Panc1 (cell line): ENCODE measurements at regions not wholly inside any gene's neighbourhood (a gene's known extent, or its start where the extent isn't known, plus 50 kb on each side); places are given as distances from the start of the nearest gene placed in this dataset.

ENCODE experiments used
- ATAC-seq: fragments of 200-7000 bp; cut with Tn5 transposase; 2 replicates; pipeline ENCODE4 v1.9.1; 2020; ENCODE audit warnings: mild to moderate bottlenecking, moderate library complexity
- BruUV-seq: library from RNA; stranded (reverse); fragments of 400-500 nt; replicated peaks from 2 replicates; lab custom pipeline; 2021; lab: Mats Ljungman, UMichigan
- CTCF ChIA-PET: fragments of 300-600 bp; sonication (Branson Sonifier 250); formaldehyde crosslinking; loops from one replicate; lab custom pipeline; 2022; ENCODE audit warnings: antibody characterized with exemption; lab: Charles Lee
- POLR2A ChIA-PET: fragments of 300-600 bp; sonication (Branson Sonifier 250); formaldehyde crosslinking; loops from one replicate; lab custom pipeline; 2022; ENCODE audit warnings: antibody characterized with exemption; lab: Charles Lee
- DNase-seq: peaks from one replicate; pipeline ENCODE4 v3.0.0-alpha.2; 2010; ENCODE audit warnings: low read depth, low spot score
- H3K27ac ChIP-seq: 2 replicates; pipeline ENCODE4 v1.5.1; 2011; ENCODE audit warnings: mild to moderate bottlenecking, low read length, inconsistent platforms
- H3K27me3 ChIP-seq: fragments of 200-500 bp; sonication (Bioruptor generic); 2 replicates; pipeline ENCODE4 v1.6.0; 2014; ENCODE audit warnings: low read length, inconsistent platforms; ENCODE audit not compliant: control insufficient read depth, insufficient read depth
- H3K36me3 ChIP-seq: fragments of 200-500 bp; sonication (Bioruptor generic); 2 replicates; pipeline ENCODE4 v1.5.1; 2014; ENCODE audit warnings: inconsistent platforms, mild to moderate bottlenecking, low read length, moderate library complexity; ENCODE audit not compliant: control insufficient read depth, insufficient read depth
- H3K4me1 ChIP-seq: 2 replicates; pipeline ENCODE4 v1.5.1; 2011; ENCODE audit warnings: inconsistent platforms, mild to moderate bottlenecking, low read length, moderate library complexity; ENCODE audit not compliant: control insufficient read depth, insufficient read depth
- H3K4me3 ChIP-seq, 2 experiments: 2 replicates each; pipeline ENCODE4 v1.5.1; 2011 to 2012; ENCODE audit warnings: low read depth in 2 of 2, low read length in 2 of 2, mild to moderate bottlenecking in 2 of 2, inconsistent platforms in 1 of 2, moderate library complexity in 1 of 2
- H3K9me3 ChIP-seq: fragments of 200-500 bp; sonication (Bioruptor generic); 2 replicates; pipeline ENCODE4 v1.5.1; 2014; ENCODE audit warnings: low read depth, mild to moderate bottlenecking, inconsistent platforms, low read length, moderate library complexity; ENCODE audit not compliant: control insufficient read depth, insufficient read depth
- POLR2AphosphoS5 ChIP-seq: IDR thresholded peaks from 2 replicates; pipeline ENCODE4 v1.6.1; 2012; ENCODE audit warnings: mild to moderate bottlenecking, low read depth, low read length, moderate library complexity
- SIN3A ChIP-seq: IDR thresholded peaks from 2 replicates; pipeline ENCODE4 v1.6.1; 2012; ENCODE audit warnings: low read depth, mild to moderate bottlenecking, low read length, moderate library complexity, borderline replicate concordance; ENCODE audit not compliant: insufficient read depth
- TCF7L2 ChIP-seq: IDR thresholded peaks from 2 replicates; pipeline ENCODE4 v1.6.1; 2011; ENCODE audit warnings: mild to moderate bottlenecking, low read depth, low read length, inconsistent platforms
- in situ Hi-C: cut with HindIII; loops from 2 replicates; pipeline ENCODE4 v1.10.0; 2016; ENCODE audit warnings: low sequenced_read_pairs, low pct_unique_long_range_greater_than_20kb
- intact Hi-C: fragments of 100-400 bp; cut with micrococcal nuclease; formaldehyde crosslinking; loops from one replicate; pipeline ENCODE4 v1.10.0; 2022; ENCODE audit not compliant: unreplicated experiment
- TF ChIP-seq, protein P1 (sequence below), 2 experiments: IDR thresholded peaks; 2 replicates each; pipeline ENCODE4 v1.6.1; 2011 to 2012; ENCODE audit warnings: low read depth in 2 of 2, control low read depth in 1 of 2, low read length in 1 of 2, mild to moderate bottlenecking in 1 of 2, moderate library complexity in 1 of 2; ENCODE audit not compliant: insufficient read depth in 1 of 2
- TF ChIP-seq, protein P2 (sequence below): fragments of 450-650 bp; IDR thresholded peaks from 2 replicates; pipeline ENCODE4 v1.5.1; 2017; ENCODE audit warnings: mild to moderate bottlenecking

DNA sequence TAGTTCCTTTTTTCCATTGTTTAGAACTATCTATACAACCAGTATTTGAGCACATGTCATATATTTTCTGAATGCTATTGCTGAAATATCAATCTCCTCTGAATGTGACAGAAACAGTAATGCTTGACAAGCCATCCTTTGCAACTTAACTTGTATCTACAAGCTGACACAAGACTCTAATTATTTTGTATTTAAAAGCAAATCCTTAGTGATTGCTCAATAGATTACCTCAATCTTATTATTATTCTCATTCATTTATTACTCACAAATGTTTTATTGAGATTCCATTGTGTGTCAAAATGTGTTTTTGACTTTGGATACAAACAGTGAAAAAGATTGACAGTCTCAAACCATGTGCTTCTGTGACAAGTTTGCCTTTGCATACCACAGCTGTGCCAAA is 787.8 kb upstream of the PRR20A start:
- no peak overlapping the region for H3K27ac ChIP-seq
- in situ Hi-C loops: no loop called here
- no peak for DNase-seq

DNA sequence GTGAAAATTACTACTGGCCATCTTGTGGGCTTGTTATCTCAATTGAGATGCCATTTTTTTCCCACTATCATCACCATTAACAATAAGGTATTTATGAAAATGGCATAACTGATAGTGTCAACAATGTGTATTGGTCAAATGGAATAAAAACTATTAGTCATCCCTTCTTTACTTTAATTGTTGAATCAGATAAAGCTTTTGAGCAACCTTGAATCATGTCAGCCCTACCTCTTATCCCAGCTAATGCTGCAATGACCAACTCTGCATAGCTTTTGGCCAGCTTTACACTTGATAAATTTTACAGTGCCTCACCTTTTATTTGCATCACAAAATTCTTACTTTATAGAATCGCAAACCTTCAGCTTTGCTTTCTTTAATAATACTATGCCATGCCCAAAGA is 784.0 kb upstream of the PRR20A start:
- Histone ChIP-seq H3K4me1 (no peaks in the 10 kb centered on the region), H3K9me3 (no peaks in the 10 kb centered on the region), H3K27ac (no peak overlapping the region), H3K27me3 (no peaks in the 10 kb centered on the region), H3K4me3 (no peak overlapping the region), H3K36me3 (no peaks in the 10 kb centered on the region)
- ATAC-seq (no peak), DNase-seq (no peak)
- ChIA-PET POLR2A (no interaction called here), CTCF (no interaction called here)
- in situ Hi-C loops (no loop called here), intact Hi-C loops (no loop called here)
- TF ChIP-seq, protein P1, sequence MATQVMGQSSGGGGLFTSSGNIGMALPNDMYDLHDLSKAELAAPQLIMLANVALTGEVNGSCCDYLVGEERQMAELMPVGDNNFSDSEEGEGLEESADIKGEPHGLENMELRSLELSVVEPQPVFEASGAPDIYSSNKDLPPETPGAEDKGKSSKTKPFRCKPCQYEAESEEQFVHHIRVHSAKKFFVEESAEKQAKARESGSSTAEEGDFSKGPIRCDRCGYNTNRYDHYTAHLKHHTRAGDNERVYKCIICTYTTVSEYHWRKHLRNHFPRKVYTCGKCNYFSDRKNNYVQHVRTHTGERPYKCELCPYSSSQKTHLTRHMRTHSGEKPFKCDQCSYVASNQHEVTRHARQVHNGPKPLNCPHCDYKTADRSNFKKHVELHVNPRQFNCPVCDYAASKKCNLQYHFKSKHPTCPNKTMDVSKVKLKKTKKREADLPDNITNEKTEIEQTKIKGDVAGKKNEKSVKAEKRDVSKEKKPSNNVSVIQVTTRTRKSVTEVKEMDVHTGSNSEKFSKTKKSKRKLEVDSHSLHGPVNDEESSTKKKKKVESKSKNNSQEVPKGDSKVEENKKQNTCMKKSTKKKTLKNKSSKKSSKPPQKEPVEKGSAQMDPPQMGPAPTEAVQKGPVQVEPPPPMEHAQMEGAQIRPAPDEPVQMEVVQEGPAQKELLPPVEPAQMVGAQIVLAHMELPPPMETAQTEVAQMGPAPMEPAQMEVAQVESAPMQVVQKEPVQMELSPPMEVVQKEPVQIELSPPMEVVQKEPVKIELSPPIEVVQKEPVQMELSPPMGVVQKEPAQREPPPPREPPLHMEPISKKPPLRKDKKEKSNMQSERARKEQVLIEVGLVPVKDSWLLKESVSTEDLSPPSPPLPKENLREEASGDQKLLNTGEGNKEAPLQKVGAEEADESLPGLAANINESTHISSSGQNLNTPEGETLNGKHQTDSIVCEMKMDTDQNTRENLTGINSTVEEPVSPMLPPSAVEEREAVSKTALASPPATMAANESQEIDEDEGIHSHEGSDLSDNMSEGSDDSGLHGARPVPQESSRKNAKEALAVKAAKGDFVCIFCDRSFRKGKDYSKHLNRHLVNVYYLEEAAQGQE (IDR thresholded peaks at IDR 0.05; ENCODE audit: insufficient read depth in 1 of 2, low read depth in 2 of 2, low read length in 1 of 2): no peak
- TF ChIP-seq, protein P2, sequence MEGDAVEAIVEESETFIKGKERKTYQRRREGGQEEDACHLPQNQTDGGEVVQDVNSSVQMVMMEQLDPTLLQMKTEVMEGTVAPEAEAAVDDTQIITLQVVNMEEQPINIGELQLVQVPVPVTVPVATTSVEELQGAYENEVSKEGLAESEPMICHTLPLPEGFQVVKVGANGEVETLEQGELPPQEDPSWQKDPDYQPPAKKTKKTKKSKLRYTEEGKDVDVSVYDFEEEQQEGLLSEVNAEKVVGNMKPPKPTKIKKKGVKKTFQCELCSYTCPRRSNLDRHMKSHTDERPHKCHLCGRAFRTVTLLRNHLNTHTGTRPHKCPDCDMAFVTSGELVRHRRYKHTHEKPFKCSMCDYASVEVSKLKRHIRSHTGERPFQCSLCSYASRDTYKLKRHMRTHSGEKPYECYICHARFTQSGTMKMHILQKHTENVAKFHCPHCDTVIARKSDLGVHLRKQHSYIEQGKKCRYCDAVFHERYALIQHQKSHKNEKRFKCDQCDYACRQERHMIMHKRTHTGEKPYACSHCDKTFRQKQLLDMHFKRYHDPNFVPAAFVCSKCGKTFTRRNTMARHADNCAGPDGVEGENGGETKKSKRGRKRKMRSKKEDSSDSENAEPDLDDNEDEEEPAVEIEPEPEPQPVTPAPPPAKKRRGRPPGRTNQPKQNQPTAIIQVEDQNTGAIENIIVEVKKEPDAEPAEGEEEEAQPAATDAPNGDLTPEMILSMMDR: no peak
- TF ChIP-seq SIN3A: no peak
- no peak for TF ChIP-seq POLR2AphosphoS5
- no peak for TF ChIP-seq TCF7L2
- no TSS peak for BruUV-seq

More for the DNA sequence above, 787.8 kb upstream of the PRR20A start:
- no TSS peak for BruUV-seq
- Histone ChIP-seq H3K4me1 (no peaks in the 10 kb centered on the region), H3K27me3 (no peaks in the 10 kb centered on the region), H3K36me3 (no peaks in the 10 kb centered on the region), H3K4me3 (no peak overlapping the region), H3K9me3 (no peaks in the 10 kb centered on the region)
- ChIA-PET POLR2A (no interaction called here), CTCF (no interaction called here)
- intact Hi-C loops: no loop called here
- no peak for ATAC-seq
- TF ChIP-seq SIN3A (no peak), TCF7L2 (no peak), POLR2AphosphoS5 (no peak)
- TF ChIP-seq, protein P1 (IDR thresholded peaks at IDR 0.05; ENCODE audit: insufficient read depth in 1 of 2, low read depth in 2 of 2, low read length in 1 of 2): no peak
- TF ChIP-seq, protein P2: no peak
